22Rv1 (cell line): ENCODE measurements at regions not wholly inside any gene's neighbourhood (a gene's known extent, or its start where the extent isn't known, plus 50 kb on each side); places are given as distances from the start of the nearest gene placed in this dataset.

Experiments used
- ZFX ChIP-seq: fragments of 450-650 bp; IDR thresholded peaks from 2 replicates; pipeline ENCODE4 v1.6.1; 2017; ENCODE audit warnings: antibody characterized with exemption, borderline replicate concordance
- TF ChIP-seq, protein P1 (sequence below): fragments of 450-650 bp; IDR thresholded peaks from 2 replicates; pipeline ENCODE4 v1.5.1; 2017; ENCODE audit warnings: mild to moderate bottlenecking

DNA sequence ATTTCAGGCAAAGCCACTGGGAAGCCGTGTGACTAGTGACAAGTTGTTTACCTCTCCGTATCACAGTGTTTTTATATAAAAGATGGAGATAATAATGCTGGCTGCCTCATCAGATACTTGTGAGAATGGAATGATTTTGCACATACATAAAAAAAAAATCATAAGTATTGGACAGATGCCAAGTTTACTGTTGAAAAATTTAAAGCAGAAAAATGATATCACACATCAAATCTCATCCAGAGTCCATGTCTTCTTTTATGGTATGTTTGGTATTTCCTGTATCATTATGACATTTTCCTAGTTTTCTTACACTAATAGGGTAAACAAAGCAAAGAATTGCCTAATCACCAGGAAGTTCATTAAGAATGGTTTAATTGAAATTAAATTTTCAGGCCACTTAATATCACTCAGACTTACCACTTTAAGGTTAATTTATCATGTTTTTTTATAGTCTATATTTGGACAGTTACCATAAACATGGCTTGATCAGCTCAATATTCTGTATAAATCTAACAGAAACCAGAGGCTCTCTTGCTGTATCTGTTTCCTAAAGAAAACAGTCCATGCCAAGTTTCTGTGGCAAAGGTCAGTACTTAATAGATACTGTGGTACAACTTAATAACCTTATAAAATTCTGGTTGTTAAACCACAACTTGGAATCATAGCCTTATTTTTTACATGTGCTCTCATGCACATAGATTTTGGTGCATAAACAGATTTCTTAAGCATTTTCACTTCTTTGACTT, 656.5 kb upstream of the RIOK2 start:
- TF ChIP-seq, protein P1, sequence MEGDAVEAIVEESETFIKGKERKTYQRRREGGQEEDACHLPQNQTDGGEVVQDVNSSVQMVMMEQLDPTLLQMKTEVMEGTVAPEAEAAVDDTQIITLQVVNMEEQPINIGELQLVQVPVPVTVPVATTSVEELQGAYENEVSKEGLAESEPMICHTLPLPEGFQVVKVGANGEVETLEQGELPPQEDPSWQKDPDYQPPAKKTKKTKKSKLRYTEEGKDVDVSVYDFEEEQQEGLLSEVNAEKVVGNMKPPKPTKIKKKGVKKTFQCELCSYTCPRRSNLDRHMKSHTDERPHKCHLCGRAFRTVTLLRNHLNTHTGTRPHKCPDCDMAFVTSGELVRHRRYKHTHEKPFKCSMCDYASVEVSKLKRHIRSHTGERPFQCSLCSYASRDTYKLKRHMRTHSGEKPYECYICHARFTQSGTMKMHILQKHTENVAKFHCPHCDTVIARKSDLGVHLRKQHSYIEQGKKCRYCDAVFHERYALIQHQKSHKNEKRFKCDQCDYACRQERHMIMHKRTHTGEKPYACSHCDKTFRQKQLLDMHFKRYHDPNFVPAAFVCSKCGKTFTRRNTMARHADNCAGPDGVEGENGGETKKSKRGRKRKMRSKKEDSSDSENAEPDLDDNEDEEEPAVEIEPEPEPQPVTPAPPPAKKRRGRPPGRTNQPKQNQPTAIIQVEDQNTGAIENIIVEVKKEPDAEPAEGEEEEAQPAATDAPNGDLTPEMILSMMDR: no peak
- TF ChIP-seq ZFX: no peak
